ENCODE measurements at regions not wholly inside any gene's neighbourhood (a gene's known extent, or its start where the extent isn't known, plus 50 kb on each side); places are given as distances from the start of the nearest gene placed in this dataset.

DNA sequence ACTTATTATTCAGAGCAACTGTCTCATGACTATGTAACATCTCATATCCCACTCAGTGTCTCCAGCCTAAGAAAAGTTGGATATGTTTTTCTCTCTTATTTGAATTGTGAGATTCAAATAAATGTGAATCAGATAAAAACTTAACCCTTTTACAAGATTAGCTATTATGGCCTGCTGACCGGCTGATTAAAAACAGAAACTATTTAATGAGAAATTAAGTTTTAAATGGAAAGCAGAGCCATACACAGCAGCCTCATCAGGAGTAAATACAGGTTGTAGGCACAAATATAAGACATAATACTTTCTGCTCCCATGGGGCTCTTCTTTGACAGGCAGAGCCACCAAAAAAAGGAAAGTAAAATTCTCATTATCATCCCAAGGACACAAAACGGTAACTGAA is 307.0 kb upstream of the PRMT6 start:
- no peaks in the 10 kb centered on the region for H3K27me3 ChIP-seq
- no peaks in the 10 kb centered on the region for H3K36me3 ChIP-seq
- intact Hi-C loops (cut with DNase I): no loop called here
- DNase-seq (ENCODE audit: low spot score in 2 of 2): no peak
- no peaks in the 10 kb centered on the region for H3K9me3 ChIP-seq
- H3K27ac ChIP-seq: no peak overlapping the region
- H3K4me1 ChIP-seq: no peaks in the 10 kb centered on the region
- TF ChIP-seq, protein P1, sequence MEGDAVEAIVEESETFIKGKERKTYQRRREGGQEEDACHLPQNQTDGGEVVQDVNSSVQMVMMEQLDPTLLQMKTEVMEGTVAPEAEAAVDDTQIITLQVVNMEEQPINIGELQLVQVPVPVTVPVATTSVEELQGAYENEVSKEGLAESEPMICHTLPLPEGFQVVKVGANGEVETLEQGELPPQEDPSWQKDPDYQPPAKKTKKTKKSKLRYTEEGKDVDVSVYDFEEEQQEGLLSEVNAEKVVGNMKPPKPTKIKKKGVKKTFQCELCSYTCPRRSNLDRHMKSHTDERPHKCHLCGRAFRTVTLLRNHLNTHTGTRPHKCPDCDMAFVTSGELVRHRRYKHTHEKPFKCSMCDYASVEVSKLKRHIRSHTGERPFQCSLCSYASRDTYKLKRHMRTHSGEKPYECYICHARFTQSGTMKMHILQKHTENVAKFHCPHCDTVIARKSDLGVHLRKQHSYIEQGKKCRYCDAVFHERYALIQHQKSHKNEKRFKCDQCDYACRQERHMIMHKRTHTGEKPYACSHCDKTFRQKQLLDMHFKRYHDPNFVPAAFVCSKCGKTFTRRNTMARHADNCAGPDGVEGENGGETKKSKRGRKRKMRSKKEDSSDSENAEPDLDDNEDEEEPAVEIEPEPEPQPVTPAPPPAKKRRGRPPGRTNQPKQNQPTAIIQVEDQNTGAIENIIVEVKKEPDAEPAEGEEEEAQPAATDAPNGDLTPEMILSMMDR (IDR thresholded peaks at IDR 0.05): no peak
- H3K4me3 ChIP-seq: no peak overlapping the region

GRCh38 chr1:106749906-106750305 is 306.6 kb upstream of the PRMT6 start:
- H3K4me1 ChIP-seq: no peaks in the 10 kb centered on the region
- H3K36me3 ChIP-seq: no peaks in the 10 kb centered on the region
- no peak for DNase-seq (ENCODE audit: low spot score in 2 of 2)
- no peaks in the 10 kb centered on the region for H3K27me3 ChIP-seq
- TF ChIP-seq, protein P1 (IDR thresholded peaks at IDR 0.05): no peak
- no peak overlapping the region for H3K27ac ChIP-seq
- intact Hi-C loops (cut with DNase I): no loop called here
- no peaks in the 10 kb centered on the region for H3K9me3 ChIP-seq
- no peak overlapping the region for H3K4me3 ChIP-seq

DNA sequence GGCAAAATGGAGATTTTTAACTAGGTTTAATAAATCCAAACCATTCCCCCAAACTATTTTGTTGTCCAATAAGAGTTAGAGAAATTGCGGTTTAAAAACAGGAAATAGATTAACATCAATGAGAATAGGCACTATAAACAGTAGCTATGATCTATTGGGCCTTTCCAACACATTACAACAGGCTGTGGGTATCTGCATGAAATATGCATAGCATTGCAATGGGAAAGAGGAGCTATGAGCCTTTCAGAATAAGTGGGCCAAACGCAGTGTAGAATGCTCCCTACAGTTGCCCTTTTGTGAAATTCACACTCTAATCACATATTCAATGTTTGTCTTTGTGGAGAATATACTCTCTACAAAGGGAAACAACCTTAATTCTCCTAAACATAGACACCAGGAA is 305.5 kb upstream of the PRMT6 start:
- TF ChIP-seq, protein P1 (IDR thresholded peaks at IDR 0.05): no peak
- H3K4me1 ChIP-seq: no peaks in the 10 kb centered on the region
- intact Hi-C loops (cut with DNase I): no loop called here

GRCh38 chr1:106753066-106753465 is 303.4 kb upstream of the PRMT6 start:
- Histone ChIP-seq H3K4me1 (no peaks in the 10 kb centered on the region), H3K4me3 (no peak overlapping the region), H3K9me3 (no peaks in the 10 kb centered on the region), H3K27ac (no peak overlapping the region), H3K36me3 (no peaks in the 10 kb centered on the region), H3K27me3 (no peaks in the 10 kb centered on the region)
- DNase-seq (ENCODE audit: low spot score in 2 of 2): no peak
- intact Hi-C loops (cut with DNase I): no loop called here
- TF ChIP-seq, protein P1 (IDR thresholded peaks at IDR 0.05): no peak

More for the DNA sequence above, 305.5 kb upstream of the PRMT6 start:
- Histone ChIP-seq H3K36me3 (no peaks in the 10 kb centered on the region), H3K9me3 (no peaks in the 10 kb centered on the region), H3K4me3 (no peak overlapping the region), H3K27ac (no peak overlapping the region), H3K27me3 (no peaks in the 10 kb centered on the region)
- DNase-seq (ENCODE audit: low spot score in 2 of 2): no peak

GRCh38 chr1:106754957-106755356 is 301.5 kb upstream of the PRMT6 start:
- Histone ChIP-seq H3K27me3 (no peaks in the 10 kb centered on the region), H3K36me3 (no peaks in the 10 kb centered on the region), H3K4me3 (no peak overlapping the region), H3K27ac (no peak overlapping the region), H3K4me1 (no peaks in the 10 kb centered on the region), H3K9me3 (no peaks in the 10 kb centered on the region)
- intact Hi-C loops (cut with DNase I): no loop called here
- no peak for DNase-seq (ENCODE audit: low spot score in 2 of 2)
- TF ChIP-seq, protein P1 (IDR thresholded peaks at IDR 0.05): no peak
